Esophagus muscularis mucosa (tissue), 4 donors: ENCODE measurements at regions not wholly inside any gene's neighbourhood (a gene's known extent, or its start where the extent isn't known, plus 50 kb on each side); places are given as distances from the start of the nearest gene placed in this dataset.

Experiments
- DNase-seq: peaks from one replicate; pipeline ENCODE4 v3.0.0-alpha.2; 2017; ENCODE audit errors: extremely low spot score
- H3K27ac ChIP-seq, 4 donors: fragments of 200-600 bp; sonication (generic); replicated peaks in 1 of 4; 1 replicate in 3 of 4; 2 replicates in 1 of 4; pipeline ENCODE4 v1.5.1; 2016 to 2019; ENCODE audit warnings: mild to moderate bottlenecking in 1 of 4
- H3K27me3 ChIP-seq, 4 donors: fragments of 200-600 bp; sonication (generic); one replicate each; pipeline versions ENCODE4 v1.5.1 to v1.6.0; 2016 to 2019
- H3K36me3 ChIP-seq, 4 donors: fragments of 200-600 bp; sonication (generic); one replicate each; pipeline ENCODE4 v1.5.1; 2016 to 2019
- H3K4me1 ChIP-seq, 4 donors: fragments of 200-600 bp; sonication (generic); one replicate each; pipeline ENCODE4 v1.5.1; 2016 to 2019
- H3K4me3 ChIP-seq, 4 donors: fragments of 200-600 bp; sonication (generic); 1 replicate in 2 of 4; 2 replicates in 2 of 4; pipeline ENCODE4 v1.5.1; 2016 to 2019; ENCODE audit warnings: mild to moderate bottlenecking in 4 of 4, moderate library complexity in 1 of 4
- H3K9me3 ChIP-seq, 4 donors: fragments of 200-600 bp; sonication (generic); 1 replicate in 3 of 4; 2 replicates in 1 of 4; pipeline ENCODE4 v1.5.1; 2016 to 2019
- CTCF ChIP-seq, 3 experiments: fragments of 200-600 bp in 2 of 3; fragments of 450-650 bp in 1 of 3; sonication (generic) in 2 of 3; IDR thresholded peaks; one replicate each; pipeline ENCODE4 v1.5.1; 2017 to 2019; ENCODE audit warnings: antibody characterized with exemption in 3 of 3, mild to moderate bottlenecking in 2 of 3, moderate library complexity in 1 of 3
- EP300 ChIP-seq: sonication (generic); formaldehyde crosslinking; IDR thresholded peaks from one replicate; pipeline ENCODE4 v1.6.1; 2017; ENCODE audit warnings: antibody characterized with exemption
- POLR2A ChIP-seq: fragments of 450-650 bp; IDR thresholded peaks from one replicate; pipeline ENCODE4 v1.6.1; 2017; ENCODE audit warnings: antibody characterized with exemption, moderate library complexity, mild to moderate bottlenecking, low read depth
- POLR2AphosphoS5 ChIP-seq, 2 donors: sonication (generic); formaldehyde crosslinking; IDR thresholded peaks; one replicate each; pipeline ENCODE4 v1.6.1; 2017; ENCODE audit warnings: antibody characterized with exemption in 2 of 2
- WGBS: methylation state at CpG from one replicate; pipeline ENCODE4 v1.1.5; 2018; 5-methylcytosine and 5-hydroxymethylcytosine counted together
- intact Hi-C: fragments of 100-400 bp; cut with DNase I; formaldehyde crosslinking; loops from one replicate; pipeline ENCODE4 v1.15.1; 2023

- no peak overlapping the region for H3K27ac ChIP-seq
- intact Hi-C loops = no loop called here
- no peak for TF ChIP-seq POLR2AphosphoS5 (IDR thresholded peaks at IDR 0.05)
- no peak for TF ChIP-seq CTCF (IDR thresholded peaks at IDR 0.05)
- no peak for TF ChIP-seq EP300
- no peak for TF ChIP-seq POLR2A
- H3K4me3 ChIP-seq = no peak overlapping the region
- WGBS = 73% methylated on average over 2 of the region's 2 CpGs
- no peak for DNase-seq
- no peaks in the 10 kb centered on the region for H3K27me3 ChIP-seq
- H3K4me1 ChIP-seq = no peaks in the 10 kb centered on the region
- no peaks in the 10 kb centered on the region for H3K9me3 ChIP-seq
- H3K36me3 ChIP-seq = no peaks in the 10 kb centered on the region
These were observed 340.3 kb downstream of the OLFM4 start for GRCh38 chr13:53368948-53369347.

GRCh38 chr13:53379485-53379884 is 350.9 kb downstream of the OLFM4 start:
- Histone ChIP-seq H3K36me3 (no peaks in the 10 kb centered on the region), H3K4me3 (no peak overlapping the region), H3K9me3 (peaks cover 0 to 3% (median 0%) of the 10 kb centered on the region in 4 donors), H3K27me3 (no peaks in the 10 kb centered on the region), H3K27ac (no peak overlapping the region), H3K4me1 (no peaks in the 10 kb centered on the region)
- 97% methylated on average over 1 of the region's 1 CpG for WGBS
- DNase-seq = no peak
- intact Hi-C loops = no loop called here
- TF ChIP-seq CTCF (IDR thresholded peaks at IDR 0.05) = no peak
- TF ChIP-seq POLR2AphosphoS5 (IDR thresholded peaks at IDR 0.05) = no peak
- no peak for TF ChIP-seq POLR2A
- TF ChIP-seq EP300 = no peak

DNA sequence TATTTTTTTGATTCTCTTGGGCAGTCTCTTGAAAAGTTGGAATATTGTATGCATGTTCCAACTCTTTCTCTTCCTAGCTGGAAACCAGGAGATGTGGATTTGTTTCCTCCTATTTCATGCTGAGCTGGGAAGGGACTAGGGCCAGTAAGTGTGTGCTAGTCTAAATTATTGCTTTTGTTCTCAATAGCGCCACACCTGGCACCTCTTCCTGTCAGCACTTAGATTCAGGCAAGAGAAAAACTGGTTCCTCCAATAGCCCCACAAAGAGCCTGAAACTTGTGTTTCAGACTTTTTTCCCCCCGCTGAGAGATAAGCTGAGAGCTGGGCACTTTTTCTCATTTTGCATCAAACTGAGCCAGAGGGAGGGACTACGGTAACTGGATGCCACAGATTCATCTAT is 353.4 kb downstream of the OLFM4 start:
- no peaks in the 10 kb centered on the region for H3K36me3 ChIP-seq
- no peak for DNase-seq
- TF ChIP-seq POLR2A (no peak), POLR2AphosphoS5 (IDR thresholded peaks at IDR 0.05) (no peak), EP300 (no peak), CTCF (IDR thresholded peaks at IDR 0.05) (no peak)
- H3K9me3 ChIP-seq = peaks cover 0 to 3% (median 0%) of the 10 kb centered on the region in 4 donors
- no peaks in the 10 kb centered on the region for H3K27me3 ChIP-seq
- H3K4me1 ChIP-seq = no peaks in the 10 kb centered on the region
- H3K4me3 ChIP-seq = no peak overlapping the region
- H3K27ac ChIP-seq = no peak overlapping the region
- WGBS = 64% methylated on average over 3 of the region's 3 CpGs
- intact Hi-C loops = no loop called here

DNA sequence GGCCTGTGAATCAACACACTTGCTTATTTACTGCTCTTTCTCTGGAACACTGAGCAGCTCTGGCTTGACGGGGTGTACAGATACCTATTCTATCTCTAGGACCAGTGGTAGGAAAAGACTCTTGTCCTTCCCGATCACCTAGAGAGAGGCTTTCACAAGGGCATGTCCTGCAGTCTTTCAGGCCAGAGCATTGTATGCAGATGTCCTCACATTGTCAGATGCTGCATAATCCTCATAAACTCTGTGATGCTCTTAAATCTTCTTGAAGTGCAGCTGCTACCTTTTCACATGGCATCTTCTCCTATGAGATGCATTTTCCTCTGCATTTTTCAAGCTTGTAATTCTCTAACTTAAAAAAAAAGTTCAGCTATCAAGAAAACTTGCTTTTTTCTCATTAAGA is 369.4 kb downstream of the OLFM4 start:
- H3K4me3 ChIP-seq = no peak overlapping the region
- WGBS = 94% methylated on average over 2 of the region's 2 CpGs
- DNase-seq = no peak
- no peak overlapping the region for H3K27ac ChIP-seq
- TF ChIP-seq POLR2A (no peak), EP300 (no peak), CTCF (IDR thresholded peaks at IDR 0.05) (no peak), POLR2AphosphoS5 (IDR thresholded peaks at IDR 0.05) (no peak)
- H3K36me3 ChIP-seq = no peaks in the 10 kb centered on the region
- H3K27me3 ChIP-seq = no peaks in the 10 kb centered on the region
- H3K9me3 ChIP-seq = no peaks in the 10 kb centered on the region
- intact Hi-C loops = no loop called here
- H3K4me1 ChIP-seq = no peaks in the 10 kb centered on the region

- 83% methylated on average over 8 of the region's 8 CpGs for WGBS
- TF ChIP-seq POLR2A (no peak), CTCF (IDR thresholded peaks at IDR 0.05) (no peak), EP300 (no peak), POLR2AphosphoS5 (IDR thresholded peaks at IDR 0.05) (no peak)
- no peaks in the 10 kb centered on the region for H3K4me1 ChIP-seq
- H3K9me3 ChIP-seq = no peaks in the 10 kb centered on the region
- no peak for DNase-seq
- no peak overlapping the region for H3K27ac ChIP-seq
- no peaks in the 10 kb centered on the region for H3K36me3 ChIP-seq
- H3K27me3 ChIP-seq = no peaks in the 10 kb centered on the region
- H3K4me3 ChIP-seq = no peak overlapping the region
- intact Hi-C loops = no loop called here
These were observed 377.0 kb downstream of the OLFM4 start for GRCh38 chr13:53405616-53406015.
